ENCODE measurements at regions not wholly inside any gene's neighbourhood (a gene's known extent, or its start where the extent isn't known, plus 50 kb on each side); places are given as distances from the start of the nearest gene placed in this dataset.

- intact Hi-C loops (cut with DNase I): no loop called here
- Histone ChIP-seq H3K27ac (no peak overlapping the region), H3K36me3 (no peaks in the 10 kb centered on the region), H3K4me1 (peaks cover 11% of the 10 kb centered on the region), H3K27me3 (no peaks in the 10 kb centered on the region), H3K4me3 (no peak overlapping the region), H3K9me3 (no peaks in the 10 kb centered on the region)
- TF ChIP-seq CTCF (IDR thresholded peaks at IDR 0.05): no peak
- ATAC-seq: no peak
- DNase-seq: no peak
Measured at GRCh38 chr10:61612450-61612849, 50.3 kb upstream of the CABCOCO1 start.

DNA sequence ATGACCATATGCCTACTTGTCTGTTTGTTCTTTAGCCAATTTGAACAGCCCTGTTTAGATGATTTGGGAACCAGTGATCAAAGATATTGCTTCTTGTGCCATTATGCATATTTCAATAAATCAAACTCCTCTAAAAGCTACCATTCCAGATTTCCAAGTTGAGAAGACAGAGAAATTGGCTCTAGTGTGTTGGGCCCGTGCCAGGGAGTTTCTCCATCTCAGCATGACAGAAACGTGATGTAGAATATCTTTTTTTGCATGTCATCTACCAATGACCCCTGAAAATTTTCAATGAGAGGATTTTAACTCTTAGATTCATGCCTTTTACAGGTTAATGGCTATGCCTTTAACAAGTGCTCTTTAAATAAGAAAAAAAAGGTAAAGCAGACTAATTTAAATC, 50.7 kb upstream of the CABCOCO1 start:
- TF ChIP-seq CTCF (IDR thresholded peaks at IDR 0.05): no peak
- no peaks in the 10 kb centered on the region for H3K27me3 ChIP-seq
- H3K36me3 ChIP-seq: no peaks in the 10 kb centered on the region
- no peak for DNase-seq
- no peak for ATAC-seq
- no peaks in the 10 kb centered on the region for H3K9me3 ChIP-seq
- H3K27ac ChIP-seq: no peak overlapping the region
- H3K4me3 ChIP-seq: no peak overlapping the region
- intact Hi-C loops (cut with DNase I): no loop called here
- peaks cover 11% of the 10 kb centered on the region for H3K4me1 ChIP-seq

DNA sequence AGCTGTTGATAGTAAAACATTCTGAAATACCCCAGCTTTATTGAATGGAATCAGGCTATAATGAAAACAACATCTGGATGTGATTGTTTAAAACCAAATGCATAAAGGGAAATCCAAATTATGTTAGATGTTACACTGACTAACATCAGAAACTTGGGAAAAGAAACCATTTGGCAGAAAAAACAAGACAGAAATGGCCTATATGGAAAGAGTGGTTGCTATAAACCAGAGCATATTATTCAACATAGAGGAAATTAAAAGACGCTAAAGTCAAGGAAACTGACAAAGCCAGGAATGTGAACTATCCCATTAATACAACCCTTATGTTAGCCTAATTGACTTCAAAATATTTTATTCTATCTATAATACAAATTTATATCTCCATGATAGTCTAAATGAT, 53.0 kb upstream of the CABCOCO1 start:
- DNase-seq: no peak
- intact Hi-C loops (cut with DNase I): no loop called here
- no peak overlapping the region for H3K4me3 ChIP-seq

DNA sequence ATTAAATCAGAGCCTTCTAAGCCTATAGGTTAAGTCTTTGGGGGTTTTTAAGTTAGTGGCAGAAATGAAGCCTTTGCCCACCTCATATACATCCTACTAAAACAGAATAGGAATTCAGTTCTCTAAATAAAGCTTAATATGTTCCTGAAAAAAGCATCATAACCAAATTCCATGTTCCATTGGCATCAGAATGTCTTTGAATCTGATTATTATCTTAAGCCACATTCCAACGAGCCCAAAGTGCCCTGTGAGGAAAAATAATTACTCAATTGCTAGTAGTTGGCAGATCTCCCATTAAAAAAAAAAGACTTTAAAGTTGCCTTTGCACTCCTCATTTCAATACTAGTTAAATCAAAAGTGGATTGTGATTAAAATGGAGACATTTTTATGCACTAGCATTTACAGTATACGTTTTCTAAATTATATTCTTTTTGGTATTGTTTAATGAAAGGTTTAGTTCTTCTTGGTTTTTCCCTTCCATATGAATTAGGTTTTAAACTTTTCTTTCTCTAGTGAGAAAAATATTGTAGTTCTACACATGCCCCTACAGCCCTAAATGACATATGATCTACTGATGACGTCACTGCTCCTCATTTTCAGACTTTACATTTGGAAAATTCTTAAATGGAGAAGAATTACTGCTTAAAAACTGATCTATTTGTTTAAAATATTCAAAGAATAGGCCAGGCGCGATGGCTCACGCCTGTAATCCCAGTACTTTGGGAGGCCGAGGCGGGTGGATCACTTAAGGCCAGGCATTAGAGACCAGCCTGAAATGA, 54.3 kb upstream of the CABCOCO1 start:
- H3K27me3 ChIP-seq: no peaks in the 10 kb centered on the region
- H3K27ac ChIP-seq: no peak overlapping the region
- DNase-seq (no peak), ATAC-seq (no peak)
- peaks cover 11% of the 10 kb centered on the region for H3K4me1 ChIP-seq
- no peaks in the 10 kb centered on the region for H3K9me3 ChIP-seq
- intact Hi-C loops (cut with DNase I): no loop called here
- no peaks in the 10 kb centered on the region for H3K36me3 ChIP-seq
- no peak for TF ChIP-seq CTCF (IDR thresholded peaks at IDR 0.05)
- no peak overlapping the region for H3K4me3 ChIP-seq

More for the DNA sequence above, 53.0 kb upstream of the CABCOCO1 start:
- Histone ChIP-seq H3K4me1 (peaks cover 11% of the 10 kb centered on the region), H3K9me3 (no peaks in the 10 kb centered on the region), H3K27ac (no peak overlapping the region), H3K27me3 (no peaks in the 10 kb centered on the region), H3K36me3 (no peaks in the 10 kb centered on the region)
- ATAC-seq: no peak
- TF ChIP-seq CTCF (IDR thresholded peaks at IDR 0.05): no peak

DNA sequence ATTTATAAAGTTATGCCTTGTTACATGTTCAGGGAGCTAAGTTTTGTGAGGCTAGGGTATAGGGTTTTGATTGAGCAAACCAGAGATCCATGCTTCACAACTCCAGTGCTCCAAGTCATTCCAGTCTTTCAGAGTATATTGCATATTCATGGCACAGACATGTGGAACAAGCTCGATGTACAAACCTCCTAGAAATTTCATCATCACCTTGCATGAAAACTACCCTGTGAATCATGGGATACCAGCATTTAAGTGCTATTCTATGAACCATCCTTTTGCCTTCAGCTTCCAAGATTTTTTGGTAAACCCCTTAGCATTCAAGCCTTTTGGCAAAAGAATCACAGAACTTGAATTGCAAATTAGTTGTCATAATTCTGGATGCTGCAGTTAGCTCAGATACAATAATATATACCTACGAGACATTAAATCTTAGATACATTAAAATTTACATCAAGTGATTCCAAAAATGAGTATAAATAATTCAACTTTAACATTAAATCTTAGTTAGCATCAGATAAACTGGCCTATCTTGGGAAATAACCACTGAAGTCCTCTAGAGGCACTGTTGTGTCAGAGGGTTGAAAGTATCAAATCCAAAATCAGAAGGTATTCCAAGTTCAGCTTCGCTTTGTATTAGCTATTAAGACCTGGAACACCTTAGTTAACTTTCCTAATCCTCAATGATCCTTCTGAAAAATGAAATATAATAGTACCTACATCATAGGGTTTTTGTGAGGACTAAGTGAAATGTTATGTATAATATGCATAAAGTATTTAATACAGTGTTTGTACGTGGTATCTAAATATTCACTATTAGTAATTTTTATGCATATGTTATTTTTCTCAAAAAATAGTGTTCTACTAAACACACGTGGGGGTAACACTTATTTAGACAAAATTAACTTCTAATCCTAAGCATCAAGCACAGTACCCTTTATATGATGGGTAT, 55.5 kb upstream of the CABCOCO1 start:
- H3K9me3 ChIP-seq: no peaks in the 10 kb centered on the region
- no peaks in the 10 kb centered on the region for H3K27me3 ChIP-seq
- intact Hi-C loops (cut with DNase I): no loop called here
- no peak overlapping the region for H3K4me3 ChIP-seq
- DNase-seq: no peak
- H3K4me1 ChIP-seq: peaks cover 5% of the 10 kb centered on the region
- ATAC-seq: no peak
- TF ChIP-seq CTCF (IDR thresholded peaks at IDR 0.05): peak; percentile 55
- H3K27ac ChIP-seq: no peak overlapping the region
- H3K36me3 ChIP-seq: no peaks in the 10 kb centered on the region

All from upper lobe of right lung (tissue), 1 donor.